ENCODE measurements at regions not wholly inside any gene's neighbourhood (a gene's known extent, or its start where the extent isn't known, plus 50 kb on each side); places are given as distances from the start of the nearest gene placed in this dataset.

GRCh38 chr16:22648941-22649340, 138.2 kb downstream of the NPIPB5 start:
- TF ChIP-seq CTCF (IDR thresholded peaks at IDR 0.05) (no peak), POLR2A (IDR thresholded peaks at IDR 0.05) (no peak)

Measured in right lobe of liver (tissue), 4 donors.